C4-2B (cell line): ENCODE measurements at regions not wholly inside any gene's neighbourhood (a gene's known extent, or its start where the extent isn't known, plus 50 kb on each side); places are given as distances from the start of the nearest gene placed in this dataset.

ENCODE experiments used
- ZFX ChIP-seq: fragments of 450-650 bp; IDR thresholded peaks from 2 replicates; pipeline ENCODE4 v1.6.1; 2017
- TF ChIP-seq, protein P1 (sequence below): fragments of 450-650 bp; conservative IDR thresholded peaks from 2 replicates; pipeline ENCODE4 v1.5.1; 2017; ENCODE audit warnings: mild to moderate bottlenecking

GRCh38 chr3:145013931-145014330 lies 1042.3 kb downstream of the DIPK2A start:
- TF ChIP-seq, protein P1, sequence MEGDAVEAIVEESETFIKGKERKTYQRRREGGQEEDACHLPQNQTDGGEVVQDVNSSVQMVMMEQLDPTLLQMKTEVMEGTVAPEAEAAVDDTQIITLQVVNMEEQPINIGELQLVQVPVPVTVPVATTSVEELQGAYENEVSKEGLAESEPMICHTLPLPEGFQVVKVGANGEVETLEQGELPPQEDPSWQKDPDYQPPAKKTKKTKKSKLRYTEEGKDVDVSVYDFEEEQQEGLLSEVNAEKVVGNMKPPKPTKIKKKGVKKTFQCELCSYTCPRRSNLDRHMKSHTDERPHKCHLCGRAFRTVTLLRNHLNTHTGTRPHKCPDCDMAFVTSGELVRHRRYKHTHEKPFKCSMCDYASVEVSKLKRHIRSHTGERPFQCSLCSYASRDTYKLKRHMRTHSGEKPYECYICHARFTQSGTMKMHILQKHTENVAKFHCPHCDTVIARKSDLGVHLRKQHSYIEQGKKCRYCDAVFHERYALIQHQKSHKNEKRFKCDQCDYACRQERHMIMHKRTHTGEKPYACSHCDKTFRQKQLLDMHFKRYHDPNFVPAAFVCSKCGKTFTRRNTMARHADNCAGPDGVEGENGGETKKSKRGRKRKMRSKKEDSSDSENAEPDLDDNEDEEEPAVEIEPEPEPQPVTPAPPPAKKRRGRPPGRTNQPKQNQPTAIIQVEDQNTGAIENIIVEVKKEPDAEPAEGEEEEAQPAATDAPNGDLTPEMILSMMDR, result no peak
- no peak for TF ChIP-seq ZFX
